ENCODE measurements at regions not wholly inside any gene's neighbourhood (a gene's known extent, or its start where the extent isn't known, plus 50 kb on each side); places are given as distances from the start of the nearest gene placed in this dataset.
A peak's percentile ranks its signal among the peaks of the same experiment; 100 is the strongest.

GRCh38 chr1:10940838-10941237 is 71.6 kb upstream of the TARDBP start:
- TF ChIP-seq CREB1 (IDR thresholded peaks at IDR 0.05; ENCODE audit: low read depth): no peak
- TF ChIP-seq REST (IDR thresholded peaks at IDR 0.05; ENCODE audit: low read depth): no peak
- no peak for TF ChIP-seq ZBTB7A (IDR thresholded peaks at IDR 0.05; ENCODE audit: low read depth)
- TF ChIP-seq MAX (IDR thresholded peaks at IDR 0.05): no peak
- no peak for TF ChIP-seq TCF12 (IDR thresholded peaks at IDR 0.05; ENCODE audit: low read depth)
- TF ChIP-seq TEAD4 (IDR thresholded peaks at IDR 0.05): no peak
- no peak for TF ChIP-seq CEBPB (IDR thresholded peaks at IDR 0.05)
- no peak for TF ChIP-seq YY1 (IDR thresholded peaks at IDR 0.05; ENCODE audit: low read depth)
- TF ChIP-seq TAF1 (IDR thresholded peaks at IDR 0.05; ENCODE audit: low read depth): no peak
- no peak for TF ChIP-seq NFIC (IDR thresholded peaks at IDR 0.05)
- no peak for TF ChIP-seq EGR1 (IDR thresholded peaks at IDR 0.05)
- no peak for TF ChIP-seq FOXM1 (IDR thresholded peaks at IDR 0.05; ENCODE audit: borderline replicate concordance, low read depth)
- TF ChIP-seq USF1 (IDR thresholded peaks at IDR 0.05): no peak
- no peak for TF ChIP-seq RAD21 (IDR thresholded peaks at IDR 0.05; ENCODE audit: low read depth)
- no peak for TF ChIP-seq EP300 (IDR thresholded peaks at IDR 0.05; ENCODE audit: borderline replicate concordance)

- no peak for TF ChIP-seq CREB1 (IDR thresholded peaks at IDR 0.05; ENCODE audit: low read depth)
- TF ChIP-seq TEAD4 (IDR thresholded peaks at IDR 0.05): no peak
- peak; percentile 97 for TF ChIP-seq ZBTB7A (IDR thresholded peaks at IDR 0.05; ENCODE audit: low read depth)
- no peak for TF ChIP-seq REST (IDR thresholded peaks at IDR 0.05; ENCODE audit: low read depth)
- TF ChIP-seq RAD21 (IDR thresholded peaks at IDR 0.05; ENCODE audit: low read depth): peak; percentile 76
- TF ChIP-seq EP300 (IDR thresholded peaks at IDR 0.05; ENCODE audit: borderline replicate concordance): no peak
- TF ChIP-seq TCF12 (IDR thresholded peaks at IDR 0.05; ENCODE audit: low read depth): no peak
These were observed 70.4 kb upstream of the TARDBP start for GRCh38 chr1:10941891-10942541.

GRCh38 chr1:10942542-10942912 is 69.9 kb upstream of the TARDBP start:
- no peak for TF ChIP-seq NFIC (IDR thresholded peaks at IDR 0.05)

GRCh38 chr1:10943041-10943440 is 69.4 kb upstream of the TARDBP start:
- TF ChIP-seq ZBTB7A (IDR thresholded peaks at IDR 0.05; ENCODE audit: low read depth) (no peak), YY1 (IDR thresholded peaks at IDR 0.05; ENCODE audit: low read depth) (no peak), EP300 (IDR thresholded peaks at IDR 0.05; ENCODE audit: borderline replicate concordance) (no peak), REST (IDR thresholded peaks at IDR 0.05; ENCODE audit: low read depth) (no peak), EGR1 (IDR thresholded peaks at IDR 0.05) (no peak), CREB1 (IDR thresholded peaks at IDR 0.05; ENCODE audit: low read depth) (no peak), NFIC (IDR thresholded peaks at IDR 0.05) (no peak), TEAD4 (IDR thresholded peaks at IDR 0.05) (no peak), CEBPB (IDR thresholded peaks at IDR 0.05) (no peak), RAD21 (IDR thresholded peaks at IDR 0.05; ENCODE audit: low read depth) (no peak), USF1 (IDR thresholded peaks at IDR 0.05) (no peak), TAF1 (IDR thresholded peaks at IDR 0.05; ENCODE audit: low read depth) (no peak), MAX (IDR thresholded peaks at IDR 0.05) (no peak), FOXM1 (IDR thresholded peaks at IDR 0.05; ENCODE audit: borderline replicate concordance, low read depth) (no peak), TCF12 (IDR thresholded peaks at IDR 0.05; ENCODE audit: low read depth) (no peak)

Measured in Ishikawa (cell line).